H1 (cell line): ENCODE measurements at regions not wholly inside any gene's neighbourhood (a gene's known extent, or its start where the extent isn't known, plus 50 kb on each side); places are given as distances from the start of the nearest gene placed in this dataset.

ENCODE experiments used
- CREB1 ChIP-seq: IDR thresholded peaks from 2 replicates; pipeline ENCODE4 v1.6.1; 2012; ENCODE audit warnings: inconsistent platforms
- EP300 ChIP-seq, 2 experiments: IDR thresholded peaks; 1 replicate in 1 of 2; 2 replicates in 1 of 2; pipeline ENCODE4 v1.6.1; 2011 to 2012; ENCODE audit warnings: low read depth in 2 of 2, low read length in 2 of 2, mild to moderate bottlenecking in 2 of 2, borderline replicate concordance in 1 of 2, inconsistent platforms in 1 of 2, moderate library complexity in 1 of 2
- KDM1A ChIP-seq: fragments of 200-600, 300-600 bp; sonication (generic); IDR thresholded peaks from 2 replicates; pipeline ENCODE4 v1.7.1; 2016; ENCODE audit warnings: mild to moderate bottlenecking, low read length, borderline replicate concordance
- RBBP5 ChIP-seq: IDR thresholded peaks from 2 replicates; pipeline ENCODE4 v1.7.1; 2012; ENCODE audit warnings: low read depth, mild to moderate bottlenecking, inconsistent platforms, low read length, moderate library complexity, borderline replicate concordance
- RNF2 ChIP-seq: fragments of 200-900, 300-1000 bp; sonication (generic); IDR thresholded peaks from 2 replicates; pipeline ENCODE4 v1.7.1; 2016; ENCODE audit warnings: borderline replicate concordance, low read depth, mild to moderate bottlenecking, antibody characterized with exemption, low read length; ENCODE audit not compliant: poor library complexity, severe bottlenecking; ENCODE audit errors: missing control alignments
- SIX5 ChIP-seq: IDR thresholded peaks from 2 replicates; pipeline ENCODE4 v1.6.1; 2011; ENCODE audit warnings: mild to moderate bottlenecking, low read depth, low read length
- SP2 ChIP-seq: IDR thresholded peaks from 2 replicates; pipeline ENCODE4 v1.6.1; 2012; ENCODE audit warnings: mild to moderate bottlenecking, low read length, inconsistent platforms
- ZNF274 ChIP-seq: IDR thresholded peaks from 2 replicates; pipeline ENCODE4 v1.7.0; 2012; ENCODE audit warnings: low read length, borderline replicate concordance; ENCODE audit errors: extremely low read depth
- TF ChIP-seq, protein P1 (sequence below): IDR thresholded peaks from 2 replicates; pipeline ENCODE4 v1.6.1; 2012; ENCODE audit warnings: inconsistent platforms
- TF ChIP-seq, protein P2 (sequence below), 3 experiments: IDR thresholded peaks; 1 replicate in 2 of 3; 2 replicates in 1 of 3; pipeline versions ENCODE4 v1.5.1 to v1.6.1; 2011; ENCODE audit warnings: low read length in 3 of 3, mild to moderate bottlenecking in 3 of 3, inconsistent platforms in 2 of 3, low read depth in 1 of 3, moderate library complexity in 1 of 3; ENCODE audit not compliant: insufficient read depth in 1 of 3; ENCODE audit errors: control extremely low read depth in 1 of 3
- TF ChIP-seq, protein P3 (sequence below): IDR thresholded peaks from 2 replicates; pipeline ENCODE4 v1.6.1; 2011; ENCODE audit warnings: low read depth, mild to moderate bottlenecking, low read length; ENCODE audit not compliant: insufficient read depth

DNA sequence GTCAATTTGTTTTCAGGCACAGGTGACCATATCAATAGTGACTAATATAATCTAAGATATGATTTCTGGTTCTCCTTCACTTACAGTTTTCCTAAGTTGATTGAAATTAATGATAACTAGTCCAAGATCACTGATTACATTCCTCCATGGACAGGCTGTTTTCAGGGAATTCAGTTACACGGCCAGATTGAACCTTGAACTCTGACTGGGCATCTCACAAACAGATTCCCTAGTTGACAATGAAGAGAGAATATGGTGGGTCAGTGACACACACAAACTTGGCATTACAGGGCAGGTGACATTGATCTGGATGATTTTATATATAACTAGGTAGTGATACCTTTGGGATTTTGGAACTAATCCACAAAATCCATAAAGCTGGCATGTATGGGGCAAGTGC lies 110.2 kb upstream of the EGR2 start:
- TF ChIP-seq CREB1 (no peak), SP2 (no peak), EP300 (IDR thresholded peaks at IDR 0.05; ENCODE audit: borderline replicate concordance in 1 of 2, low read depth in 2 of 2, low read length in 2 of 2) (no peak), SIX5 (no peak), RNF2 (no peak), RBBP5 (no peak), ZNF274 (no peak), KDM1A (no peak)
- TF ChIP-seq, protein P1, sequence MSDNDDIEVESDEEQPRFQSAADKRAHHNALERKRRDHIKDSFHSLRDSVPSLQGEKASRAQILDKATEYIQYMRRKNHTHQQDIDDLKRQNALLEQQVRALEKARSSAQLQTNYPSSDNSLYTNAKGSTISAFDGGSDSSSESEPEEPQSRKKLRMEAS, result no peak
- TF ChIP-seq, protein P2, sequence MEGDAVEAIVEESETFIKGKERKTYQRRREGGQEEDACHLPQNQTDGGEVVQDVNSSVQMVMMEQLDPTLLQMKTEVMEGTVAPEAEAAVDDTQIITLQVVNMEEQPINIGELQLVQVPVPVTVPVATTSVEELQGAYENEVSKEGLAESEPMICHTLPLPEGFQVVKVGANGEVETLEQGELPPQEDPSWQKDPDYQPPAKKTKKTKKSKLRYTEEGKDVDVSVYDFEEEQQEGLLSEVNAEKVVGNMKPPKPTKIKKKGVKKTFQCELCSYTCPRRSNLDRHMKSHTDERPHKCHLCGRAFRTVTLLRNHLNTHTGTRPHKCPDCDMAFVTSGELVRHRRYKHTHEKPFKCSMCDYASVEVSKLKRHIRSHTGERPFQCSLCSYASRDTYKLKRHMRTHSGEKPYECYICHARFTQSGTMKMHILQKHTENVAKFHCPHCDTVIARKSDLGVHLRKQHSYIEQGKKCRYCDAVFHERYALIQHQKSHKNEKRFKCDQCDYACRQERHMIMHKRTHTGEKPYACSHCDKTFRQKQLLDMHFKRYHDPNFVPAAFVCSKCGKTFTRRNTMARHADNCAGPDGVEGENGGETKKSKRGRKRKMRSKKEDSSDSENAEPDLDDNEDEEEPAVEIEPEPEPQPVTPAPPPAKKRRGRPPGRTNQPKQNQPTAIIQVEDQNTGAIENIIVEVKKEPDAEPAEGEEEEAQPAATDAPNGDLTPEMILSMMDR (IDR thresholded peaks at IDR 0.05; ENCODE audit: control extremely low read depth in 1 of 3, insufficient read depth in 1 of 3, low read depth in 1 of 3, low read length in 3 of 3), result no peak
- TF ChIP-seq, protein P3, sequence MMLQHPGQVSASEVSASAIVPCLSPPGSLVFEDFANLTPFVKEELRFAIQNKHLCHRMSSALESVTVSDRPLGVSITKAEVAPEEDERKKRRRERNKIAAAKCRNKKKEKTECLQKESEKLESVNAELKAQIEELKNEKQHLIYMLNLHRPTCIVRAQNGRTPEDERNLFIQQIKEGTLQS, result no peak
